Transverse colon (tissue), 4 donors: ENCODE measurements at regions not wholly inside any gene's neighbourhood (a gene's known extent, or its start where the extent isn't known, plus 50 kb on each side); places are given as distances from the start of the nearest gene placed in this dataset.

Experiments
- EP300 ChIP-seq: sonication (generic); formaldehyde crosslinking; IDR thresholded peaks from one replicate; pipeline ENCODE4 v1.6.1; 2017; ENCODE audit warnings: antibody characterized with exemption, low read depth
- POLR2AphosphoS5 ChIP-seq, 3 donors: sonication (generic); formaldehyde crosslinking; IDR thresholded peaks; one replicate each; pipeline ENCODE4 v1.6.1; 2016; ENCODE audit warnings: antibody characterized with exemption in 3 of 3
- TF ChIP-seq, protein P1 (sequence below), 5 experiments: fragments of 200-600 bp in 3 of 5; fragments of 450-650 bp in 2 of 5; sonication (generic) in 3 of 5; IDR thresholded peaks; 1 replicate in 2 of 5; 2 replicates in 3 of 5; pipeline ENCODE4 v1.5.1; 2016 to 2017; ENCODE audit warnings: antibody characterized with exemption in 5 of 5, inconsistent platforms in 3 of 5, mild to moderate bottlenecking in 2 of 5, moderate library complexity in 1 of 5

DNA sequence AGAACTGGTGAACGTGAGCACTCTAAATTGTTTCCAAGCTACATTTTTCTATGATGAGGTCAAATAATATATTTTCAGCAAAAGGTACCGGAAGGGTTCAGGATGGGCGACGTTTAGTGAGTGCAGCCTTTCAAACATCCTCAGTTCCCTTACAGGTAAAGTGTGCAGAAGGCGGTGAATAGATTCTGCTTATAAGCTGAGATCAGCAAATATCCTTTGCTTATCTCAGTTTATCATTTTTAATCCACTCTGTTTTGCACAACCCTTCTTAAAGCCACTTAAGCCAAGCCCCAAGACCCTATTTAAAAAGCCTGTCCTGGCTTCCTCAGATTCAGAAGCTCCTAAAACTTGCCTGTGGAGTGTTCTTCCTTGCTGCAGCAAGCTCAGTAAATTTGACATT lies 103.1 kb upstream of the DGKB start:
- TF ChIP-seq, protein P1, sequence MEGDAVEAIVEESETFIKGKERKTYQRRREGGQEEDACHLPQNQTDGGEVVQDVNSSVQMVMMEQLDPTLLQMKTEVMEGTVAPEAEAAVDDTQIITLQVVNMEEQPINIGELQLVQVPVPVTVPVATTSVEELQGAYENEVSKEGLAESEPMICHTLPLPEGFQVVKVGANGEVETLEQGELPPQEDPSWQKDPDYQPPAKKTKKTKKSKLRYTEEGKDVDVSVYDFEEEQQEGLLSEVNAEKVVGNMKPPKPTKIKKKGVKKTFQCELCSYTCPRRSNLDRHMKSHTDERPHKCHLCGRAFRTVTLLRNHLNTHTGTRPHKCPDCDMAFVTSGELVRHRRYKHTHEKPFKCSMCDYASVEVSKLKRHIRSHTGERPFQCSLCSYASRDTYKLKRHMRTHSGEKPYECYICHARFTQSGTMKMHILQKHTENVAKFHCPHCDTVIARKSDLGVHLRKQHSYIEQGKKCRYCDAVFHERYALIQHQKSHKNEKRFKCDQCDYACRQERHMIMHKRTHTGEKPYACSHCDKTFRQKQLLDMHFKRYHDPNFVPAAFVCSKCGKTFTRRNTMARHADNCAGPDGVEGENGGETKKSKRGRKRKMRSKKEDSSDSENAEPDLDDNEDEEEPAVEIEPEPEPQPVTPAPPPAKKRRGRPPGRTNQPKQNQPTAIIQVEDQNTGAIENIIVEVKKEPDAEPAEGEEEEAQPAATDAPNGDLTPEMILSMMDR (IDR thresholded peaks at IDR 0.05) = no peak
- TF ChIP-seq POLR2AphosphoS5 (IDR thresholded peaks at IDR 0.05) (no peak), EP300 (no peak)
